ENCODE measurements at regions not wholly inside any gene's neighbourhood (a gene's known extent, or its start where the extent isn't known, plus 50 kb on each side); places are given as distances from the start of the nearest gene placed in this dataset.
"Not testable (repeated sequence)": the region's sequence is repeated elsewhere in the genome, so short reads cannot be mapped to it uniquely, and the experiment has no call there.

- not testable (repeated sequence) for TF ChIP-seq CREB1 (CRISPR knock-in tag; IDR thresholded peaks at IDR 0.05; ENCODE audit: low read depth); CTCF (conservative IDR thresholded peaks at IDR 0.05; ENCODE audit: low read depth in 2 of 2); EZH2 (IDR thresholded peaks at IDR 0.05; ENCODE audit: low read depth, unreplicated experiment); POLR2AphosphoS5 (IDR thresholded peaks at IDR 0.05; ENCODE audit: low read depth); ETS1 (IDR thresholded peaks at IDR 0.05); REST (IDR thresholded peaks at IDR 0.05; ENCODE audit: unreplicated experiment); EZH2phosphoT487 (IDR thresholded peaks at IDR 0.05; ENCODE audit: unreplicated experiment); ZNF114 (CRISPR knock-in tag; IDR thresholded peaks at IDR 0.05); JUNB (IDR thresholded peaks at IDR 0.05; ENCODE audit: unreplicated experiment); STAT1 (IDR thresholded peaks at IDR 0.05; ENCODE audit: unreplicated experiment); ZNF462 (CRISPR knock-in tag; IDR thresholded peaks at IDR 0.05); ZNF331 (CRISPR knock-in tag; IDR thresholded peaks at IDR 0.05; ENCODE audit: low read depth)
Measured at GRCh38 chr4:115949974-115950743, 836.7 kb upstream of the NDST4 start.

Data from GM23338 (cell line).